HFFc6 (cell line): ENCODE measurements at regions not wholly inside any gene's neighbourhood (a gene's known extent, or its start where the extent isn't known, plus 50 kb on each side); places are given as distances from the start of the nearest gene placed in this dataset.

Experiments used
- DNase-seq: peaks from one replicate; pipeline ENCODE4 v3.0.0-alpha.2; 2018
- H3K27ac Mint-ChIP-seq: 2 replicates; pipeline ENCODE4 v1.8.0; 2020; ENCODE audit warnings: mild to moderate bottlenecking, mixed read lengths
- H3K27me3 Mint-ChIP-seq: 2 replicates; pipeline ENCODE4 v1.8.0; 2021; ENCODE audit warnings: mild to moderate bottlenecking, moderate library complexity, mixed read lengths; ENCODE audit not compliant: insufficient read depth
- H3K36me3 Mint-ChIP-seq: 2 replicates; pipeline ENCODE4 v1.8.0; 2021; ENCODE audit warnings: low read depth, mixed read lengths
- H3K4me1 Mint-ChIP-seq: 2 replicates; pipeline ENCODE4 v1.8.0; 2020; ENCODE audit warnings: low read depth, mixed read lengths
- H3K4me3 Mint-ChIP-seq: 2 replicates; pipeline ENCODE4 v1.8.0; 2020; ENCODE audit warnings: mild to moderate bottlenecking, moderate library complexity, mixed read lengths
- H3K9me3 Mint-ChIP-seq: 2 replicates; pipeline ENCODE4 v1.8.0; 2020; ENCODE audit warnings: mild to moderate bottlenecking, mixed read lengths
- CTCF ChIP-seq: fragments of 200-600 bp; sonication (generic); IDR thresholded peaks from 2 replicates; pipeline ENCODE4 v1.5.0; 2021; ENCODE audit warnings: antibody characterized with exemption, mild to moderate bottlenecking

GRCh38 chr5:9698125-9698826 is 68.1 kb upstream of the TAS2R1 start:
- peak; percentile 54 for DNase-seq
- Mint-ChIP-seq H3K27ac (peak overlapping the region; percentile 83), H3K36me3 (no peaks in the 10 kb centered on the region), H3K4me3 (peak overlapping the region; percentile 81), H3K4me1 (peaks cover 54% of the 10 kb centered on the region), H3K9me3 (no peaks in the 10 kb centered on the region), H3K27me3 (no peaks in the 10 kb centered on the region)
- TF ChIP-seq CTCF, result no peak

- Mint-ChIP-seq H3K4me1 (peaks cover 30% of the 10 kb centered on the region), H3K27me3 (peaks cover 1% of the 10 kb centered on the region; the same call in 1 of the 2 replicates), H3K27ac (0 out of 2 replicates have a peak overlapping the region, but pooled peaks have one; percentile 0), H3K4me3 (no peak overlapping the region), H3K9me3 (no peaks in the 10 kb centered on the region), H3K36me3 (no peaks in the 10 kb centered on the region)
- no peak for DNase-seq
- no peak for TF ChIP-seq CTCF
Observed at GRCh38 chr5:9692576-9692975, 62.4 kb upstream of the TAS2R1 start.

GRCh38 chr5:9691261-9691660 is 61.1 kb upstream of the TAS2R1 start:
- peaks cover 30% of the 10 kb centered on the region for H3K4me1 Mint-ChIP-seq
- H3K27ac Mint-ChIP-seq, result no peak overlapping the region
- H3K36me3 Mint-ChIP-seq, result no peaks in the 10 kb centered on the region
- no peak overlapping the region for H3K4me3 Mint-ChIP-seq
- H3K27me3 Mint-ChIP-seq, result peaks cover 1% of the 10 kb centered on the region; the same call in 1 of the 2 replicates
- no peaks in the 10 kb centered on the region for H3K9me3 Mint-ChIP-seq
- no peak for DNase-seq
- TF ChIP-seq CTCF, result no peak

- TF ChIP-seq CTCF, result no peak
- Mint-ChIP-seq H3K4me1 (peaks cover 35% of the 10 kb centered on the region), H3K36me3 (no peaks in the 10 kb centered on the region), H3K4me3 (no peak overlapping the region), H3K27me3 (peaks cover 1% of the 10 kb centered on the region; the same call in 1 of the 2 replicates), H3K9me3 (no peaks in the 10 kb centered on the region), H3K27ac (no peak overlapping the region)
- DNase-seq, result no peak
Observed at GRCh38 chr5:9690751-9691150, 60.6 kb upstream of the TAS2R1 start.

GRCh38 chr5:9686216-9686615 is 56.1 kb upstream of the TAS2R1 start:
- DNase-seq, result peak; percentile 66
- Mint-ChIP-seq H3K27ac (peak overlapping the region; percentile 93), H3K4me1 (peaks cover 20% of the 10 kb centered on the region), H3K36me3 (no peaks in the 10 kb centered on the region), H3K9me3 (no peaks in the 10 kb centered on the region), H3K4me3 (peak overlapping the region; percentile 72), H3K27me3 (peaks cover 1% of the 10 kb centered on the region; the same call in 1 of the 2 replicates)
- TF ChIP-seq CTCF, result no peak
